Stimulated activated effector memory CD8-positive, alpha-beta T cell treated with anti-CD3 and anti-CD28 coated beads, Interleukin-12 subunit alpha, Interleukin-12 subunit beta, amount 100 ng/mL, for 72 hours (primary cell): ENCODE measurements at regions not wholly inside any gene's neighbourhood (a gene's known extent, or its start where the extent isn't known, plus 50 kb on each side); places are given as distances from the start of the nearest gene placed in this dataset.

Source experiments
- ATAC-seq: fragments of 150-1000 bp; cut with Tn5 transposase; 2 replicates; pipeline ENCODE4 v1.10.0; 2021
- DNase-seq, 2 donors: peaks; one replicate each; pipeline ENCODE4 v3.0.0; 2021 to 2022; ENCODE audit warnings: low spot score in 2 of 2
- H3K27ac Mint-ChIP-seq: one replicate; pipeline ENCODE4 v1.8.0; 2022; ENCODE audit warnings: mild to moderate bottlenecking, mixed read lengths
- H3K36me3 Mint-ChIP-seq: one replicate; pipeline ENCODE4 v1.8.0; 2022; ENCODE audit warnings: mild to moderate bottlenecking, mixed read lengths
- H3K4me1 Mint-ChIP-seq: one replicate; pipeline ENCODE4 v1.8.0; 2022; ENCODE audit warnings: mixed read lengths
- H3K4me3 Mint-ChIP-seq: one replicate; pipeline ENCODE4 v1.8.0; 2022; ENCODE audit warnings: mild to moderate bottlenecking, mixed read lengths
- H3K9me3 Mint-ChIP-seq: one replicate; pipeline ENCODE4 v1.8.0; 2022; ENCODE audit warnings: mixed read lengths

GRCh38 chr16:65532846-65533245 is 411.0 kb upstream of the CDH11 start:
- Mint-ChIP-seq H3K4me1 (no peaks in the 10 kb centered on the region), H3K9me3 (peaks cover 18% of the 10 kb centered on the region), H3K36me3 (no peaks in the 10 kb centered on the region), H3K4me3 (no peak overlapping the region), H3K27ac (no peak overlapping the region)
- DNase-seq (no peak), ATAC-seq (no peak)

GRCh38 chr16:65532258-65532657 is 410.4 kb upstream of the CDH11 start:
- Mint-ChIP-seq H3K4me1 (no peaks in the 10 kb centered on the region), H3K36me3 (no peaks in the 10 kb centered on the region), H3K4me3 (no peak overlapping the region), H3K27ac (no peak overlapping the region), H3K9me3 (peaks cover 20% of the 10 kb centered on the region)
- DNase-seq (no peak), ATAC-seq (no peak)

GRCh38 chr16:65531475-65531874 is 409.6 kb upstream of the CDH11 start:
- no peaks in the 10 kb centered on the region for H3K4me1 Mint-ChIP-seq
- DNase-seq (no peak), ATAC-seq (no peak)
- H3K9me3 Mint-ChIP-seq = peaks cover 20% of the 10 kb centered on the region
- no peak overlapping the region for H3K27ac Mint-ChIP-seq
- no peak overlapping the region for H3K4me3 Mint-ChIP-seq
- no peaks in the 10 kb centered on the region for H3K36me3 Mint-ChIP-seq

GRCh38 chr16:65525707-65526106 is 403.8 kb upstream of the CDH11 start:
- H3K36me3 Mint-ChIP-seq = no peaks in the 10 kb centered on the region
- no peak overlapping the region for H3K27ac Mint-ChIP-seq
- peaks cover 13% of the 10 kb centered on the region for H3K9me3 Mint-ChIP-seq
- ATAC-seq (no peak), DNase-seq (no peak)
- no peaks in the 10 kb centered on the region for H3K4me1 Mint-ChIP-seq
- H3K4me3 Mint-ChIP-seq = no peak overlapping the region

- DNase-seq = no peak
Measured at GRCh38 chr16:65524997-65525396, 403.1 kb upstream of the CDH11 start.

GRCh38 chr16:65524231-65524630 is 402.4 kb upstream of the CDH11 start:
- no peak for DNase-seq
- peaks cover 12% of the 10 kb centered on the region for H3K9me3 Mint-ChIP-seq
- no peaks in the 10 kb centered on the region for H3K4me1 Mint-ChIP-seq
- no peak overlapping the region for H3K4me3 Mint-ChIP-seq
- H3K27ac Mint-ChIP-seq = no peak overlapping the region
- no peaks in the 10 kb centered on the region for H3K36me3 Mint-ChIP-seq
- ATAC-seq = no peak

More at GRCh38 chr16:65524997-65525396, 403.1 kb upstream of the CDH11 start:
- Mint-ChIP-seq H3K4me1 (no peaks in the 10 kb centered on the region), H3K9me3 (peaks cover 13% of the 10 kb centered on the region), H3K4me3 (no peak overlapping the region), H3K27ac (no peak overlapping the region), H3K36me3 (no peaks in the 10 kb centered on the region)
- no peak for ATAC-seq

GRCh38 chr16:65523283-65523944 is 401.6 kb upstream of the CDH11 start:
- peaks cover 9% of the 10 kb centered on the region for H3K9me3 Mint-ChIP-seq
- H3K4me3 Mint-ChIP-seq = no peak overlapping the region
- ATAC-seq (no peak), DNase-seq (no peak)
- no peaks in the 10 kb centered on the region for H3K36me3 Mint-ChIP-seq
- H3K4me1 Mint-ChIP-seq = no peaks in the 10 kb centered on the region
- no peak overlapping the region for H3K27ac Mint-ChIP-seq

GRCh38 chr16:65522412-65522811 is 400.5 kb upstream of the CDH11 start:
- ATAC-seq = no peak
- DNase-seq = no peak
- Mint-ChIP-seq H3K27ac (no peak overlapping the region), H3K36me3 (no peaks in the 10 kb centered on the region), H3K4me3 (no peak overlapping the region), H3K4me1 (no peaks in the 10 kb centered on the region), H3K9me3 (peaks cover 6% of the 10 kb centered on the region)

GRCh38 chr16:65521633-65522328 is 399.9 kb upstream of the CDH11 start:
- H3K27ac Mint-ChIP-seq = no peak overlapping the region
- no peaks in the 10 kb centered on the region for H3K36me3 Mint-ChIP-seq
- no peaks in the 10 kb centered on the region for H3K4me1 Mint-ChIP-seq
- ATAC-seq = no peak
- DNase-seq = no peak
- no peak overlapping the region for H3K4me3 Mint-ChIP-seq
- peaks cover 6% of the 10 kb centered on the region for H3K9me3 Mint-ChIP-seq

- Mint-ChIP-seq H3K27ac (no peak overlapping the region), H3K4me3 (no peak overlapping the region), H3K9me3 (peaks cover 12% of the 10 kb centered on the region), H3K4me1 (no peaks in the 10 kb centered on the region), H3K36me3 (no peaks in the 10 kb centered on the region)
- ATAC-seq = no peak
- no peak for DNase-seq
Measured at GRCh38 chr16:65519402-65519801, 397.5 kb upstream of the CDH11 start.

GRCh38 chr16:65515193-65515592 is 393.3 kb upstream of the CDH11 start:
- Mint-ChIP-seq H3K9me3 (peaks cover 12% of the 10 kb centered on the region), H3K4me3 (no peak overlapping the region), H3K36me3 (no peaks in the 10 kb centered on the region), H3K27ac (no peak overlapping the region), H3K4me1 (no peaks in the 10 kb centered on the region)
- no peak for DNase-seq
- ATAC-seq = no peak

- H3K4me1 Mint-ChIP-seq = no peaks in the 10 kb centered on the region
- H3K27ac Mint-ChIP-seq = no peak overlapping the region
- H3K4me3 Mint-ChIP-seq = no peak overlapping the region
- ATAC-seq = no peak
- H3K36me3 Mint-ChIP-seq = no peaks in the 10 kb centered on the region
- peaks cover 26% of the 10 kb centered on the region for H3K9me3 Mint-ChIP-seq
- no peak for DNase-seq
Measured at GRCh38 chr16:65510850-65511249, 389.0 kb upstream of the CDH11 start.

- no peaks in the 10 kb centered on the region for H3K36me3 Mint-ChIP-seq
- no peak for ATAC-seq
- no peak for DNase-seq
- H3K4me3 Mint-ChIP-seq = no peak overlapping the region
- peaks cover 26% of the 10 kb centered on the region for H3K9me3 Mint-ChIP-seq
- no peaks in the 10 kb centered on the region for H3K4me1 Mint-ChIP-seq
- H3K27ac Mint-ChIP-seq = no peak overlapping the region
Measured at GRCh38 chr16:65510241-65510640, 388.4 kb upstream of the CDH11 start.

- Mint-ChIP-seq H3K27ac (no peak overlapping the region), H3K4me1 (no peaks in the 10 kb centered on the region), H3K36me3 (no peaks in the 10 kb centered on the region), H3K9me3 (peaks cover 22% of the 10 kb centered on the region), H3K4me3 (no peak overlapping the region)
- DNase-seq = no peak
- ATAC-seq = no peak
Measured at GRCh38 chr16:65509172-65509571, 387.3 kb upstream of the CDH11 start.

GRCh38 chr16:65500919-65501318 is 379.1 kb upstream of the CDH11 start:
- Mint-ChIP-seq H3K27ac (no peak overlapping the region), H3K4me1 (no peaks in the 10 kb centered on the region), H3K9me3 (peaks cover 16% of the 10 kb centered on the region), H3K4me3 (no peak overlapping the region), H3K36me3 (no peaks in the 10 kb centered on the region)
- ATAC-seq (no peak), DNase-seq (no peak)

- DNase-seq (no peak), ATAC-seq (no peak)
- peaks cover 16% of the 10 kb centered on the region for H3K9me3 Mint-ChIP-seq
- no peaks in the 10 kb centered on the region for H3K4me1 Mint-ChIP-seq
- H3K36me3 Mint-ChIP-seq = no peaks in the 10 kb centered on the region
- no peak overlapping the region for H3K27ac Mint-ChIP-seq
- H3K4me3 Mint-ChIP-seq = no peak overlapping the region
Measured at GRCh38 chr16:65500007-65500406, 378.1 kb upstream of the CDH11 start.
